ENCODE measurements at regions not wholly inside any gene's neighbourhood (a gene's known extent, or its start where the extent isn't known, plus 50 kb on each side); places are given as distances from the start of the nearest gene placed in this dataset.
A peak's percentile ranks its signal among the peaks of the same experiment; 100 is the strongest.
"Not testable (repeated sequence)": the region's sequence is repeated elsewhere in the genome, so short reads cannot be mapped to it uniquely, and the experiment has no call there.

- no peak for DNase-seq (ENCODE audit: low read depth, low spot score)
- H3K9ac ChIP-seq (ENCODE audit: insufficient read length), result no peak overlapping the region
- TF ChIP-seq POLR2AphosphoS5 (IDR thresholded peaks at IDR 0.05; ENCODE audit: borderline replicate concordance, low read depth, low read length) (no peak), EZH2 (IDR thresholded peaks at IDR 0.05) (no peak)
Measured at GRCh38 chr9:80771555-80772347, 917.6 kb downstream of the TLE1 start.

GRCh38 chr9:80763536-80763935 is 925.8 kb downstream of the TLE1 start:
- H3K4me3 ChIP-seq, result no peak overlapping the region
- DNase-seq (ENCODE audit: low read depth, low spot score), result no peak
- no peaks in the 10 kb centered on the region for H3K9me3 ChIP-seq (ENCODE audit: low read depth, low read length)
- TF ChIP-seq FOXP2 (optimal IDR thresholded peaks at IDR 0.05; ENCODE audit: control extremely low read depth, extremely low read length, insufficient read depth) (no peak), POLR2AphosphoS5 (IDR thresholded peaks at IDR 0.05; ENCODE audit: borderline replicate concordance, low read depth, low read length) (no peak), EZH2 (IDR thresholded peaks at IDR 0.05) (no peak)
- H3K9ac ChIP-seq (ENCODE audit: insufficient read length), result no peak overlapping the region
- H3K27ac ChIP-seq, result no peak overlapping the region
- H3K36me3 ChIP-seq (ENCODE audit: insufficient read depth, low read length), result no peaks in the 10 kb centered on the region

More at GRCh38 chr9:80771555-80772347, 917.6 kb downstream of the TLE1 start:
- no peak overlapping the region for H3K4me3 ChIP-seq
- no peaks in the 10 kb centered on the region for H3K9me3 ChIP-seq (ENCODE audit: low read depth, low read length)
- no peaks in the 10 kb centered on the region for H3K36me3 ChIP-seq (ENCODE audit: insufficient read depth, low read length)
- H3K27ac ChIP-seq, result no peak overlapping the region

- Histone ChIP-seq H3K4me3 (no peak overlapping the region), H3K9ac (ENCODE audit: insufficient read length) (no peak overlapping the region), H3K27ac (no peak overlapping the region), H3K9me3 (ENCODE audit: low read depth, low read length) (no peaks in the 10 kb centered on the region), H3K36me3 (ENCODE audit: insufficient read depth, low read length) (no peaks in the 10 kb centered on the region)
- no peak for DNase-seq (ENCODE audit: low read depth, low spot score)
- TF ChIP-seq EZH2 (IDR thresholded peaks at IDR 0.05), result no peak
Measured at GRCh38 chr9:80755586-80755985, 933.8 kb downstream of the TLE1 start.

GRCh38 chr9:80747056-80747455 is 942.3 kb downstream of the TLE1 start:
- H3K4me3 ChIP-seq; H3K27ac ChIP-seq; H3K9me3 ChIP-seq (ENCODE audit: low read depth, low read length); H3K9ac ChIP-seq (ENCODE audit: insufficient read length); DNase-seq (ENCODE audit: low read depth, low spot score); H3K36me3 ChIP-seq (ENCODE audit: insufficient read depth, low read length): not testable (repeated sequence)

GRCh38 chr9:80732506-80732905 is 956.8 kb downstream of the TLE1 start:
- Histone ChIP-seq H3K4me3 (no peak overlapping the region), H3K36me3 (ENCODE audit: insufficient read depth, low read length) (no peaks in the 10 kb centered on the region), H3K9ac (ENCODE audit: insufficient read length) (no peak overlapping the region), H3K9me3 (ENCODE audit: low read depth, low read length) (no peaks in the 10 kb centered on the region), H3K27ac (no peak overlapping the region)
- DNase-seq (ENCODE audit: low read depth, low spot score), result no peak
- no peak for TF ChIP-seq POLR2AphosphoS5 (IDR thresholded peaks at IDR 0.05; ENCODE audit: borderline replicate concordance, low read depth, low read length)
- TF ChIP-seq EZH2 (IDR thresholded peaks at IDR 0.05), result no peak
- no peak for TF ChIP-seq FOXP2 (optimal IDR thresholded peaks at IDR 0.05; ENCODE audit: control extremely low read depth, extremely low read length, insufficient read depth)

GRCh38 chr9:80720579-80720978 is 968.8 kb downstream of the TLE1 start:
- Histone ChIP-seq H3K9ac (ENCODE audit: insufficient read length) (no peak overlapping the region), H3K9me3 (ENCODE audit: low read depth, low read length) (no peaks in the 10 kb centered on the region), H3K27ac (no peak overlapping the region), H3K36me3 (ENCODE audit: insufficient read depth, low read length) (no peaks in the 10 kb centered on the region), H3K4me3 (no peak overlapping the region)
- no peak for TF ChIP-seq POLR2AphosphoS5 (IDR thresholded peaks at IDR 0.05; ENCODE audit: borderline replicate concordance, low read depth, low read length)
- TF ChIP-seq FOXP2 (optimal IDR thresholded peaks at IDR 0.05; ENCODE audit: control extremely low read depth, extremely low read length, insufficient read depth), result no peak
- no peak for TF ChIP-seq EZH2 (IDR thresholded peaks at IDR 0.05)
- DNase-seq (ENCODE audit: low read depth, low spot score), result no peak

GRCh38 chr9:80707120-80707519 is 982.2 kb downstream of the TLE1 start:
- no peak for TF ChIP-seq EZH2 (IDR thresholded peaks at IDR 0.05)
- no peak for TF ChIP-seq POLR2AphosphoS5 (IDR thresholded peaks at IDR 0.05; ENCODE audit: borderline replicate concordance, low read depth, low read length)
- no peak for TF ChIP-seq FOXP2 (optimal IDR thresholded peaks at IDR 0.05; ENCODE audit: control extremely low read depth, extremely low read length, insufficient read depth)
- no peaks in the 10 kb centered on the region for H3K9me3 ChIP-seq (ENCODE audit: low read depth, low read length)
- H3K27ac ChIP-seq, result no peak overlapping the region
- H3K4me3 ChIP-seq, result no peak overlapping the region
- DNase-seq (ENCODE audit: low read depth, low spot score), result no peak
- no peaks in the 10 kb centered on the region for H3K36me3 ChIP-seq (ENCODE audit: insufficient read depth, low read length)
- no peak overlapping the region for H3K9ac ChIP-seq (ENCODE audit: insufficient read length)

- no peak overlapping the region for H3K4me3 ChIP-seq
- DNase-seq (ENCODE audit: low read depth, low spot score), result no peak
- H3K9me3 ChIP-seq (ENCODE audit: low read depth, low read length), result no peaks in the 10 kb centered on the region
- TF ChIP-seq FOXP2 (optimal IDR thresholded peaks at IDR 0.05; ENCODE audit: control extremely low read depth, extremely low read length, insufficient read depth) (no peak), EZH2 (IDR thresholded peaks at IDR 0.05) (no peak), POLR2AphosphoS5 (IDR thresholded peaks at IDR 0.05; ENCODE audit: borderline replicate concordance, low read depth, low read length) (no peak)
- no peaks in the 10 kb centered on the region for H3K36me3 ChIP-seq (ENCODE audit: insufficient read depth, low read length)
- H3K27ac ChIP-seq, result no peak overlapping the region
- no peak overlapping the region for H3K9ac ChIP-seq (ENCODE audit: insufficient read length)
Measured at GRCh38 chr9:80701061-80701460, 988.3 kb downstream of the TLE1 start.

- no peak overlapping the region for H3K9ac ChIP-seq (ENCODE audit: insufficient read length)
- no peak overlapping the region for H3K4me3 ChIP-seq
- no peaks in the 10 kb centered on the region for H3K36me3 ChIP-seq (ENCODE audit: insufficient read depth, low read length)
- no peak for TF ChIP-seq POLR2AphosphoS5 (IDR thresholded peaks at IDR 0.05; ENCODE audit: borderline replicate concordance, low read depth, low read length)
- TF ChIP-seq EZH2 (IDR thresholded peaks at IDR 0.05), result no peak
- TF ChIP-seq FOXP2 (optimal IDR thresholded peaks at IDR 0.05; ENCODE audit: control extremely low read depth, extremely low read length, insufficient read depth), result no peak
- no peak overlapping the region for H3K27ac ChIP-seq
- H3K9me3 ChIP-seq (ENCODE audit: low read depth, low read length), result no peaks in the 10 kb centered on the region
- peak; percentile 6 for DNase-seq (ENCODE audit: low read depth, low spot score)
Measured at GRCh38 chr9:80699511-80699998, 989.8 kb downstream of the TLE1 start.
